ENCODE measurements at regions not wholly inside any gene's neighbourhood (a gene's known extent, or its start where the extent isn't known, plus 50 kb on each side); places are given as distances from the start of the nearest gene placed in this dataset.

GRCh38 chr15:29888646-29889045, 66.4 kb upstream of the TJP1 start:
- no peak for TF ChIP-seq POLR2A (IDR thresholded peaks at IDR 0.05)
- TF ChIP-seq CTCF (IDR thresholded peaks at IDR 0.05): no peak

Data from esophagus squamous epithelium (tissue), 4 donors.